Endodermal cell (in vitro differentiated cells): ENCODE measurements at regions not wholly inside any gene's neighbourhood (a gene's known extent, or its start where the extent isn't known, plus 50 kb on each side); places are given as distances from the start of the nearest gene placed in this dataset.

Experiments
- DNase-seq: peaks from one replicate; pipeline ENCODE4 v3.0.0-alpha.2; 2017
- H3K27ac ChIP-seq: 2 replicates; pipeline ENCODE4 v1.5.1; 2013; ENCODE audit warnings: mild to moderate bottlenecking, low read depth, low read length, moderate library complexity
- H3K27me3 ChIP-seq: 2 replicates; pipeline ENCODE4 v1.6.1; 2013; ENCODE audit warnings: mild to moderate bottlenecking, low read length, moderate library complexity; ENCODE audit not compliant: insufficient read depth, control insufficient read depth, poor library complexity, severe bottlenecking
- H3K36me3 ChIP-seq: 2 replicates; pipeline ENCODE4 v1.7.0; 2013; ENCODE audit warnings: mild to moderate bottlenecking, low read length, moderate library complexity; ENCODE audit not compliant: control insufficient read depth, insufficient read depth
- H3K4me1 ChIP-seq: one replicate; pipeline ENCODE4 v1.7.0; 2013; ENCODE audit warnings: low read length; ENCODE audit not compliant: control insufficient read depth, insufficient read depth
- H3K4me3 ChIP-seq: 2 replicates; pipeline ENCODE4 v1.5.1; 2013; ENCODE audit warnings: mild to moderate bottlenecking, low read length, moderate library complexity
- H3K9ac ChIP-seq: 2 replicates; pipeline ENCODE4 v1.6.1; 2013; ENCODE audit warnings: mild to moderate bottlenecking, low read length, moderate library complexity; ENCODE audit not compliant: poor library complexity, severe bottlenecking; ENCODE audit errors: extremely low read depth
- H3K9me3 ChIP-seq: 2 replicates; pipeline ENCODE4 v1.6.1; 2013; ENCODE audit warnings: mild to moderate bottlenecking, low read length, moderate library complexity; ENCODE audit not compliant: control insufficient read depth
- H3K27ac Mint-ChIP-seq: 2 replicates; pipeline ENCODE4 v1.8.0; 2020; ENCODE audit warnings: mixed read lengths
- H3K27me3 Mint-ChIP-seq: 2 replicates; pipeline ENCODE4 v1.8.0; 2021; ENCODE audit warnings: mild to moderate bottlenecking, mixed read lengths; ENCODE audit not compliant: insufficient read depth
- H3K36me3 Mint-ChIP-seq: 2 replicates; pipeline ENCODE4 v1.8.0; 2020; ENCODE audit warnings: low read depth, mixed read lengths
- H3K4me1 Mint-ChIP-seq: 2 replicates; pipeline ENCODE4 v1.8.0; 2020; ENCODE audit warnings: mixed read lengths
- H3K4me3 Mint-ChIP-seq: 2 replicates; pipeline ENCODE4 v1.8.0; 2020; ENCODE audit warnings: mild to moderate bottlenecking, moderate library complexity, mixed read lengths
- H3K9me3 Mint-ChIP-seq: 2 replicates; pipeline ENCODE4 v1.8.0; 2020; ENCODE audit warnings: mild to moderate bottlenecking, mixed read lengths
- CTCF ChIP-seq: fragments of 200-600 bp; sonication (generic); conservative IDR thresholded peaks from 2 replicates; pipeline ENCODE4 v1.5.0; 2021; ENCODE audit warnings: antibody characterized with exemption, mild to moderate bottlenecking
- WGBS, 2 experiments: methylation state at CpG; one replicate each; pipeline versions ENCODE4 v1.1.5 to v1.1.7; 2013; ENCODE audit warnings: missing lambda C conversion rate in 2 of 2, mixed read lengths in 1 of 2; ENCODE audit not compliant: insufficient coverage in 1 of 2, insufficient read length in 1 of 2; 5-methylcytosine and 5-hydroxymethylcytosine counted together

- H3K36me3 Mint-ChIP-seq: no peaks in the 10 kb centered on the region
- no peaks in the 10 kb centered on the region for H3K9me3 Mint-ChIP-seq
- H3K4me1 Mint-ChIP-seq: peaks cover 24% of the 10 kb centered on the region
- H3K9me3 ChIP-seq: no peaks in the 10 kb centered on the region
- H3K27ac Mint-ChIP-seq: no peak overlapping the region
- no peak for TF ChIP-seq CTCF
- no peaks in the 10 kb centered on the region for H3K27me3 ChIP-seq
- no peak overlapping the region for H3K27ac ChIP-seq
- no peak overlapping the region for H3K9ac ChIP-seq
- H3K27me3 Mint-ChIP-seq: no peaks in the 10 kb centered on the region
- H3K4me3 Mint-ChIP-seq: no peak overlapping the region
- H3K4me3 ChIP-seq: no peak overlapping the region
- H3K4me1 ChIP-seq: no peaks in the 10 kb centered on the region
- 62% methylated on average over 5 of the region's 5 CpGs; no CpG with 5 or more reads in 1 of the 2 experiments for WGBS, 2 experiments
- no peak for DNase-seq
- H3K36me3 ChIP-seq: no peaks in the 10 kb centered on the region
These were observed 858.8 kb upstream of the NR2F2 start for GRCh38 chr15:95471690-95472086.

- no peaks in the 10 kb centered on the region for H3K4me1 ChIP-seq
- Mint-ChIP-seq H3K4me3 (no peak overlapping the region), H3K9me3 (no peaks in the 10 kb centered on the region), H3K36me3 (no peaks in the 10 kb centered on the region), H3K27ac (no peak overlapping the region), H3K4me1 (peaks cover 18% of the 10 kb centered on the region), H3K27me3 (no peaks in the 10 kb centered on the region)
- no peak for TF ChIP-seq CTCF
- no peaks in the 10 kb centered on the region for H3K27me3 ChIP-seq
- WGBS, 2 experiments: 94 to 100% methylated on average over 2 to 5 of the region's 5 CpGs
- H3K4me3 ChIP-seq: no peak overlapping the region
- DNase-seq: no peak
- H3K36me3 ChIP-seq: no peaks in the 10 kb centered on the region
- H3K27ac ChIP-seq: no peak overlapping the region
- H3K9me3 ChIP-seq: no peaks in the 10 kb centered on the region
- H3K9ac ChIP-seq: no peak overlapping the region
These were observed 855.4 kb upstream of the NR2F2 start for GRCh38 chr15:95475067-95475466.

- Histone ChIP-seq H3K9ac (no peak overlapping the region), H3K27me3 (no peaks in the 10 kb centered on the region), H3K4me3 (no peak overlapping the region), H3K36me3 (no peaks in the 10 kb centered on the region), H3K4me1 (no peaks in the 10 kb centered on the region), H3K27ac (no peak overlapping the region), H3K9me3 (no peaks in the 10 kb centered on the region)
- H3K4me3 Mint-ChIP-seq: no peak overlapping the region
- TF ChIP-seq CTCF: no peak
- H3K4me1 Mint-ChIP-seq: peaks cover 3% of the 10 kb centered on the region
- peaks cover under 1% of the 10 kb centered on the region for H3K9me3 Mint-ChIP-seq
- H3K27me3 Mint-ChIP-seq: no peaks in the 10 kb centered on the region
- DNase-seq: no peak
- H3K36me3 Mint-ChIP-seq: no peaks in the 10 kb centered on the region
- H3K27ac Mint-ChIP-seq: no peak overlapping the region
- WGBS, 2 experiments: 92 to 100% methylated on average over 3 of the region's 3 CpGs
These were observed 851.2 kb upstream of the NR2F2 start for GRCh38 chr15:95479308-95479707.
